HG02840 (cell line): ENCODE measurements at regions not wholly inside any gene's neighbourhood (a gene's known extent, or its start where the extent isn't known, plus 50 kb on each side); places are given as distances from the start of the nearest gene placed in this dataset.
"Not testable (repeated sequence)": the region's sequence is repeated elsewhere in the genome, so short reads cannot be mapped to it uniquely, and the experiment has no call there.

Source experiments
- ATAC-seq: cut with Tn5 transposase; IDR thresholded peaks from one replicate; pipeline ENCODE4 v1.9.1; 2021; ENCODE audit warnings: mild to moderate bottlenecking, moderate library complexity, moderate number of reproducible peaks; ENCODE audit not compliant: unreplicated experiment, low FRiP score

GRCh38 chr20:24858500-24858899 is 90.6 kb upstream of the CST7 start:
- not testable (repeated sequence) for ATAC-seq

GRCh38 chr20:24859539-24859938 is 89.5 kb upstream of the CST7 start:
- ATAC-seq, result no peak

GRCh38 chr20:24862186-24862585 is 86.9 kb upstream of the CST7 start:
- no peak for ATAC-seq

GRCh38 chr20:24862606-24863005 is 86.5 kb upstream of the CST7 start:
- no peak for ATAC-seq

GRCh38 chr20:24863356-24863755 is 85.7 kb upstream of the CST7 start:
- no peak for ATAC-seq

GRCh38 chr20:24866008-24866407 is 83.1 kb upstream of the CST7 start:
- no peak for ATAC-seq

- ATAC-seq, result no peak
Measured at GRCh38 chr20:24866742-24867141, 82.3 kb upstream of the CST7 start.

- no peak for ATAC-seq
Measured at GRCh38 chr20:24867556-24867955, 81.5 kb upstream of the CST7 start.

GRCh38 chr20:24868396-24868927 is 80.6 kb upstream of the CST7 start:
- ATAC-seq, result no peak

GRCh38 chr20:24868959-24869358 is 80.1 kb upstream of the CST7 start:
- no peak for ATAC-seq

- ATAC-seq, result no peak
Measured at GRCh38 chr20:24870057-24870456, 79.0 kb upstream of the CST7 start.

- no peak for ATAC-seq
Measured at GRCh38 chr20:24870881-24871280, 78.2 kb upstream of the CST7 start.

- no peak for ATAC-seq
Measured at GRCh38 chr20:24871480-24872213, 77.4 kb upstream of the CST7 start.

- no peak for ATAC-seq
Measured at GRCh38 chr20:24872291-24873024, 76.6 kb upstream of the CST7 start.

- no peak for ATAC-seq
Measured at GRCh38 chr20:24873025-24873620, 75.9 kb upstream of the CST7 start.

- no peak for ATAC-seq
Measured at GRCh38 chr20:24875078-24875477, 74.0 kb upstream of the CST7 start.

- ATAC-seq, result no peak
Measured at GRCh38 chr20:24877652-24878051, 71.4 kb upstream of the CST7 start.

GRCh38 chr20:24878657-24879056 is 70.4 kb upstream of the CST7 start:
- ATAC-seq, result no peak

- no peak for ATAC-seq
Measured at GRCh38 chr20:24879875-24880274, 69.2 kb upstream of the CST7 start.

GRCh38 chr20:24880356-24880755 is 68.7 kb upstream of the CST7 start:
- no peak for ATAC-seq

GRCh38 chr20:24890286-24890685 is 58.8 kb upstream of the CST7 start:
- no peak for ATAC-seq
